A549 (cell line): ENCODE measurements at regions not wholly inside any gene's neighbourhood (a gene's known extent, or its start where the extent isn't known, plus 50 kb on each side); places are given as distances from the start of the nearest gene placed in this dataset.

Experiments
- ATAC-seq, 2 experiments: fragments of 200-7000 bp in 1 of 2; fragments of >200 bp in 1 of 2; cut with Nextera tagmentation in 1 of 2; cut with Tn5 transposase in 1 of 2; 3 replicates each; pipeline versions ENCODE4 v1.8.0 to v1.9.1; 2018 to 2020; ENCODE audit warnings: mild to moderate bottlenecking in 1 of 2, moderate library complexity in 1 of 2
- CTCF ChIA-PET: fragments of 300-600 bp; sonication (Branson Sonifier 250); formaldehyde crosslinking; extraction: SDS; loops from one replicate; lab custom pipeline; 2021; ENCODE audit warnings: antibody characterized with exemption, inconsistent platforms; lab: Yijun Ruan, JAX
- POLR2A ChIA-PET: fragments of 350-600 bp; formaldehyde crosslinking; extraction: SDS; loops from one replicate; lab custom pipeline; 2021; ENCODE audit warnings: antibody characterized with exemption, inconsistent platforms; lab: Yijun Ruan, JAX
- DNase-seq, 2 experiments: peaks; one replicate each; pipeline versions ENCODE4 v3.0.0 to v3.0.0-alpha.2; 2011 to 2016; ENCODE audit warnings: low read depth in 1 of 2, low spot score in 1 of 2
- FAIRE-seq: peaks from 2 replicates; lab custom pipeline; 2011; peaks lifted over from hg19 to GRCh38; lab: Jason Lieb, UNC
- H3K27ac ChIP-seq, 2 experiments: fragments of >200 bp; sonication (Bioruptor Twin); formaldehyde crosslinking; 3 replicates each; pipeline ENCODE4 v1.5.1; 2016 to 2017
- H3K4me1 ChIP-seq: fragments of >200 bp; sonication (Bioruptor Twin); formaldehyde crosslinking; 3 replicates; pipeline ENCODE4 v1.6.1; 2016
- H3K4me2 ChIP-seq: fragments of >200 bp; sonication (Bioruptor Twin); formaldehyde crosslinking; 3 replicates; pipeline ENCODE4 v1.6.1; 2016
- H3K4me3 ChIP-seq: fragments of >200 bp; sonication (Bioruptor Twin); formaldehyde crosslinking; 3 replicates; pipeline ENCODE4 v1.5.1; 2016
- H3K9me3 ChIP-seq: fragments of >200 bp; sonication (Bioruptor Twin); formaldehyde crosslinking; 3 replicates; pipeline ENCODE4 v1.6.1; 2016
- CBX2 ChIP-seq: fragments of 200-600 bp; sonication (generic); IDR thresholded peaks from 2 replicates; pipeline ENCODE4 v1.6.1; 2016; ENCODE audit warnings: low read depth, mild to moderate bottlenecking, borderline replicate concordance
- CBX8 ChIP-seq: fragments of 200-600 bp; sonication (generic); IDR thresholded peaks from 2 replicates; pipeline ENCODE4 v1.6.1; 2016
- CHD2 ChIP-seq: fragments of 150-350 bp; IDR thresholded peaks from 2 replicates; pipeline ENCODE4 v1.6.1; 2014; ENCODE audit warnings: low read length; ENCODE audit not compliant: partially characterized antibody
- EHMT2 ChIP-seq: fragments of 200-600 bp; sonication (generic); IDR thresholded peaks from 2 replicates; pipeline ENCODE4 v1.6.1; 2016; ENCODE audit warnings: antibody characterized with exemption, low read depth, mild to moderate bottlenecking, moderate library complexity
- EP300 ChIP-seq, 2 experiments: fragments of >200 bp; sonication (Bioruptor Twin); formaldehyde crosslinking; IDR thresholded peaks; 2 replicates in 1 of 2; 3 replicates in 1 of 2; pipeline ENCODE4 v1.6.1; 2016 to 2017
- FOSB ChIP-seq: fragments of 250-450 bp; sonication (Bioruptor Pico); IDR thresholded peaks from 2 replicates; pipeline ENCODE4 v1.5.0; 2020; ENCODE audit warnings: mild to moderate bottlenecking, moderate library complexity
- FOXS1 ChIP-seq: fragments of 250-450 bp; sonication (Bioruptor Pico); IDR thresholded peaks from 2 replicates; pipeline ENCODE4 v1.5.0; 2020; ENCODE audit warnings: mild to moderate bottlenecking, moderate library complexity
- HES2 ChIP-seq: fragments of >200 bp; sonication (Bioruptor Twin); formaldehyde crosslinking; IDR thresholded peaks from 2 replicates; pipeline ENCODE4 v1.6.1; 2016
- HEYL ChIP-seq: fragments of 250-450 bp; sonication (Bioruptor Pico); IDR thresholded peaks from 2 replicates; pipeline ENCODE4 v1.8.0; 2021; ENCODE audit warnings: mild to moderate bottlenecking, moderate library complexity
- HMGXB4 ChIP-seq: fragments of 250-450 bp; sonication (Bioruptor Pico); IDR thresholded peaks from 2 replicates; pipeline ENCODE4 v1.5.0; 2021; ENCODE audit warnings: mild to moderate bottlenecking, moderate library complexity, borderline replicate concordance
- HOXB13 ChIP-seq: fragments of 250-450 bp; sonication (Bioruptor Pico); IDR thresholded peaks from 2 replicates; pipeline ENCODE4 v1.5.0; 2020; ENCODE audit warnings: low read depth, mild to moderate bottlenecking, moderate library complexity
- JUNB ChIP-seq: fragments of >200 bp; sonication (Bioruptor Twin); formaldehyde crosslinking; IDR thresholded peaks from 2 replicates; pipeline ENCODE4 v1.6.1; 2016
- KDM1A ChIP-seq: fragments of 200-600 bp; sonication (generic); IDR thresholded peaks from 2 replicates; pipeline ENCODE4 v1.6.1; 2016; ENCODE audit warnings: low read depth, mild to moderate bottlenecking
- NFE2L2 ChIP-seq: fragments of 150-350 bp; conservative IDR thresholded peaks from 2 replicates; pipeline ENCODE4 v1.6.1; 2014; ENCODE audit warnings: low read length
- PHF8 ChIP-seq: fragments of 200-600 bp; sonication (generic); IDR thresholded peaks from 2 replicates; pipeline ENCODE4 v1.6.1; 2016; ENCODE audit warnings: low read depth, mild to moderate bottlenecking, antibody characterized with exemption, moderate library complexity, borderline replicate concordance
- POLR2AphosphoS2 ChIP-seq: conservative IDR thresholded peaks from 2 replicates; pipeline ENCODE4 v1.6.1; 2012; ENCODE audit warnings: low read length, improper control_type of control experiment, inconsistent platforms
- RAD21 ChIP-seq, 2 experiments: fragments of >200 bp in 1 of 2; sonication (Bioruptor Twin) in 1 of 2; formaldehyde crosslinking in 1 of 2; IDR thresholded peaks in 1 of 2; conservative IDR thresholded peaks in 1 of 2; 2 replicates in 1 of 2; 3 replicates in 1 of 2; pipeline ENCODE4 v1.6.1; 2012 to 2018; ENCODE audit warnings: inconsistent platforms in 1 of 2
- RCOR1 ChIP-seq: fragments of 150-350 bp; IDR thresholded peaks from 2 replicates; pipeline ENCODE4 v1.6.1; 2014; ENCODE audit warnings: antibody characterized with exemption, low read length, low read depth
- REST ChIP-seq: fragments of 200-600 bp; sonication (generic); IDR thresholded peaks from 2 replicates; pipeline ENCODE4 v1.6.1; 2016; ENCODE audit warnings: antibody characterized with exemption, mild to moderate bottlenecking, moderate library complexity
- RFX5 ChIP-seq: fragments of 450-650 bp; IDR thresholded peaks from 2 replicates; pipeline ENCODE4 v1.7.1; 2014; ENCODE audit warnings: antibody characterized with exemption, mild to moderate bottlenecking, moderate library complexity
- SMC3 ChIP-seq: fragments of >200 bp; sonication (Bioruptor Twin); formaldehyde crosslinking; IDR thresholded peaks from 3 replicates; pipeline ENCODE4 v1.6.1; 2018; ENCODE audit warnings: inconsistent platforms
- TP53 ChIP-seq: fragments of 250-450 bp; sonication (Bioruptor Pico); IDR thresholded peaks from 2 replicates; pipeline ENCODE4 v1.5.0; 2021; ENCODE audit warnings: mild to moderate bottlenecking, moderate library complexity
- ZFP36 ChIP-seq: fragments of 450-650 bp; IDR thresholded peaks from 2 replicates; pipeline ENCODE4 v1.6.1; 2014; ENCODE audit warnings: borderline replicate concordance; ENCODE audit not compliant: partially characterized antibody
- ZNF302 ChIP-seq: fragments of 250-450 bp; sonication (Bioruptor Pico); IDR thresholded peaks from 2 replicates; pipeline ENCODE4 v1.9.0; 2021; ENCODE audit warnings: inconsistent platforms, mild to moderate bottlenecking, moderate library complexity
- ZSCAN20 ChIP-seq: fragments of 250-450 bp; sonication (Bioruptor Pico); IDR thresholded peaks from 2 replicates; pipeline ENCODE4 v1.8.0; 2022; ENCODE audit warnings: mild to moderate bottlenecking, moderate library complexity
- WGBS: methylation state at CpG from one replicate; pipeline ENCODE4 v1.1.6; 2017; ENCODE audit errors: missing lambda C conversion rate; 5-methylcytosine and 5-hydroxymethylcytosine counted together

- no peaks in the 10 kb centered on the region for H3K9me3 ChIP-seq
- no peak for FAIRE-seq
- CTCF ChIA-PET, result no interaction called here
Measured at GRCh38 chr21:19433623-19434022, 1030.0 kb upstream of the TMPRSS15 start.

GRCh38 chr21:19440792-19441655 lies 1037.4 kb upstream of the TMPRSS15 start:
- POLR2A ChIA-PET, result no interaction called here
- WGBS, result 18% methylated on average over 10 of the region's 10 CpGs

More at GRCh38 chr21:19433623-19434022, 1030.0 kb upstream of the TMPRSS15 start:
- POLR2A ChIA-PET, result no interaction called here
- 30% methylated on average over 4 of the region's 4 CpGs for WGBS
- H3K4me2 ChIP-seq, result no peak overlapping the region
- ATAC-seq (no peak), DNase-seq (no peak)
- TF ChIP-seq RCOR1 (no peak), JUNB (no peak), NFE2L2 (no peak), POLR2AphosphoS2 (no peak), HOXB13 (CRISPR knock-in tag) (no peak), REST (no peak), EHMT2 (no peak), EP300 (IDR thresholded peaks at IDR 0.05) (no peak), ZNF302 (no peak), HEYL (CRISPR knock-in tag) (no peak), ZSCAN20 (no peak), HMGXB4 (CRISPR knock-in tag) (no peak), RFX5 (no peak)
- H3K27ac ChIP-seq, result no peak overlapping the region
- no peaks in the 10 kb centered on the region for H3K4me1 ChIP-seq
- no peak overlapping the region for H3K4me3 ChIP-seq

GRCh38 chr21:19458295-19458694 lies 1054.7 kb upstream of the TMPRSS15 start:
- no peaks in the 10 kb centered on the region for H3K9me3 ChIP-seq
- WGBS, result 0% methylated on average over 1 of the region's 1 CpG
- no peak for DNase-seq
- H3K27ac ChIP-seq, result no peak overlapping the region
- TF ChIP-seq EP300 (IDR thresholded peaks at IDR 0.05), result no peak
- no peak for TF ChIP-seq PHF8
- no peak for TF ChIP-seq KDM1A
- TF ChIP-seq FOSB (CRISPR knock-in tag), result no peak
- TF ChIP-seq CBX2, result no peak
- TF ChIP-seq HMGXB4 (CRISPR knock-in tag), result no peak
- no peak for TF ChIP-seq EHMT2
- TF ChIP-seq CHD2, result no peak
- no peak for TF ChIP-seq HES2
- no peak for TF ChIP-seq HEYL (CRISPR knock-in tag)
- TF ChIP-seq, all 56 proteins: peak for 0
- no peak for FAIRE-seq
- H3K4me3 ChIP-seq, result no peak overlapping the region
- ATAC-seq, result no peak
- ChIA-PET POLR2A (no interaction called here), CTCF (no interaction called here)
- no peak overlapping the region for H3K4me2 ChIP-seq
- H3K4me1 ChIP-seq, result no peaks in the 10 kb centered on the region

More at GRCh38 chr21:19440792-19441655, 1037.4 kb upstream of the TMPRSS15 start:
- DNase-seq (no peak), ATAC-seq (no peak), FAIRE-seq (no peak)
- Histone ChIP-seq H3K27ac (no peak overlapping the region), H3K4me3 (no peak overlapping the region), H3K4me1 (no peaks in the 10 kb centered on the region), H3K4me2 (no peak overlapping the region), H3K9me3 (no peaks in the 10 kb centered on the region)
- no peak for TF ChIP-seq KDM1A
- no peak for TF ChIP-seq SMC3
- no peak for TF ChIP-seq FOXS1
- no peak for TF ChIP-seq ZFP36
- no peak for TF ChIP-seq RAD21 (conservative IDR thresholded peaks at IDR 0.05 in 1 of 2, IDR thresholded peaks at IDR 0.05 in 1 of 2)
- no peak for TF ChIP-seq TP53
- TF ChIP-seq FOSB (CRISPR knock-in tag), result no peak
- TF ChIP-seq CBX8, result no peak
- CTCF ChIA-PET, result no interaction called here
